ENCODE measurements at regions not wholly inside any gene's neighbourhood (a gene's known extent, or its start where the extent isn't known, plus 50 kb on each side); places are given as distances from the start of the nearest gene placed in this dataset.

DNA sequence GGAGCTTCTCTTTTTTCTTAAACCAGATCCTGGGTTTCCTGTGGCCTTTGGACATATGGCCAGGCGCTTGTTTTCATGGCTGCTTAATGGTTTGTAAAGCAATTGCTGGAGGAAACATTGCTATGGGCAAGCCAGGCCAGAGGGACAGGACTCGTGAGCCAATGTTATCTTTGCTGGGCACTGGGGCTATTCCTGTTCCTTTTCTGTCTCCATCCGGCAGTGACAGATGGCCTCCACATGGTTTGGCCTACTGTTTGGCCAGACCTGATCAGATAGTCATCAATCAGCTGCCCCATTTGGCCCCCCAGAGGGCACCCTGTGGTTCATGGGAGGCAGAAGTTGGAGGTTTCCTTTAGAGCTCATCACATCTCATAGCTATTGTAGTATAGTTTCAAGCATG, 326.1 kb upstream of the ROPN1 start:
- Histone ChIP-seq H3K27me3 (ENCODE audit: control insufficient read depth, insufficient read depth, low read length, poor library complexity, severe bottlenecking) (no peaks in the 10 kb centered on the region), H3K36me3 (ENCODE audit: control insufficient read depth, insufficient read depth, low read length) (no peaks in the 10 kb centered on the region), H3K27ac (ENCODE audit: insufficient read depth, low read depth, low read length, poor library complexity, severe bottlenecking) (no peak overlapping the region), H3K9me3 (ENCODE audit: control insufficient read depth, low read length) (no peaks in the 10 kb centered on the region), H3K4me1 (ENCODE audit: control insufficient read depth, insufficient read depth, low read length) (no peaks in the 10 kb centered on the region), H3K4me3 (ENCODE audit: insufficient read depth, low read depth, low read length) (no peak overlapping the region)
- WGBS, 2 experiments: 80 to 89% methylated on average over 3 of the region's 3 CpGs

GRCh38 chr3:124318656-124319055, 326.7 kb upstream of the ROPN1 start:
- Histone ChIP-seq H3K4me3 (ENCODE audit: insufficient read depth, low read depth, low read length) (no peak overlapping the region), H3K4me1 (ENCODE audit: control insufficient read depth, insufficient read depth, low read length) (no peaks in the 10 kb centered on the region), H3K36me3 (ENCODE audit: control insufficient read depth, insufficient read depth, low read length) (no peaks in the 10 kb centered on the region), H3K27ac (ENCODE audit: insufficient read depth, low read depth, low read length, poor library complexity, severe bottlenecking) (no peak overlapping the region), H3K27me3 (ENCODE audit: control insufficient read depth, insufficient read depth, low read length, poor library complexity, severe bottlenecking) (no peaks in the 10 kb centered on the region), H3K9me3 (ENCODE audit: control insufficient read depth, low read length) (no peaks in the 10 kb centered on the region)
- 95 to 98% methylated on average over 1 to 3 of the region's 3 CpGs for WGBS, 2 experiments

DNA sequence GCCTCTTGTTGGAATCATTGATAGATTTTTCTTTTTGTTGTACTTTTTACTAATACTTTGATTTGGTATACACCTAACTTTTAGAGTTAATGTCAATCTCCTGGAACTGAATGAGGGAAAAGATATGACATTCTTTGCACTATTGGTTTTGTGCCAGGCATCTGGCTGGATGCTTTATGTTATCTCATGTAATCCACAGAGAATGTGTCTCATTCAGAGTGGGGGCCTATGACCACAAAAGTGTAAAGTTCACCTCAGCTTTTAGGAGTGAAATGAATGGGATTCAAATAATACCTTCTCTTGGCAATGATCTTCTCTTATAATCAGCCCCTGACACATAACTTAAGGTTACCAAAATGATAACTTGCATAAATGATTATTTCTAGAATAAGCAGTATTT, 329.1 kb upstream of the ROPN1 start:
- Histone ChIP-seq H3K36me3 (ENCODE audit: control insufficient read depth, insufficient read depth, low read length) (no peaks in the 10 kb centered on the region), H3K4me1 (ENCODE audit: control insufficient read depth, insufficient read depth, low read length) (no peaks in the 10 kb centered on the region), H3K27ac (ENCODE audit: insufficient read depth, low read depth, low read length, poor library complexity, severe bottlenecking) (no peak overlapping the region), H3K4me3 (ENCODE audit: insufficient read depth, low read depth, low read length) (no peak overlapping the region), H3K27me3 (ENCODE audit: control insufficient read depth, insufficient read depth, low read length, poor library complexity, severe bottlenecking) (no peaks in the 10 kb centered on the region), H3K9me3 (ENCODE audit: control insufficient read depth, low read length) (no peaks in the 10 kb centered on the region)

GRCh38 chr3:124322309-124322880, 330.5 kb upstream of the ROPN1 start:
- Histone ChIP-seq H3K9me3 (ENCODE audit: control insufficient read depth, low read length) (no peaks in the 10 kb centered on the region), H3K36me3 (ENCODE audit: control insufficient read depth, insufficient read depth, low read length) (no peaks in the 10 kb centered on the region), H3K27me3 (ENCODE audit: control insufficient read depth, insufficient read depth, low read length, poor library complexity, severe bottlenecking) (no peaks in the 10 kb centered on the region), H3K4me3 (ENCODE audit: insufficient read depth, low read depth, low read length) (no peak overlapping the region), H3K4me1 (ENCODE audit: control insufficient read depth, insufficient read depth, low read length) (no peaks in the 10 kb centered on the region), H3K27ac (ENCODE audit: insufficient read depth, low read depth, low read length, poor library complexity, severe bottlenecking) (no peak overlapping the region)
- whole genome bisulfite sequencing, 2 experiments: 90 to 95% methylated on average over 3 of the region's 3 CpGs

DNA sequence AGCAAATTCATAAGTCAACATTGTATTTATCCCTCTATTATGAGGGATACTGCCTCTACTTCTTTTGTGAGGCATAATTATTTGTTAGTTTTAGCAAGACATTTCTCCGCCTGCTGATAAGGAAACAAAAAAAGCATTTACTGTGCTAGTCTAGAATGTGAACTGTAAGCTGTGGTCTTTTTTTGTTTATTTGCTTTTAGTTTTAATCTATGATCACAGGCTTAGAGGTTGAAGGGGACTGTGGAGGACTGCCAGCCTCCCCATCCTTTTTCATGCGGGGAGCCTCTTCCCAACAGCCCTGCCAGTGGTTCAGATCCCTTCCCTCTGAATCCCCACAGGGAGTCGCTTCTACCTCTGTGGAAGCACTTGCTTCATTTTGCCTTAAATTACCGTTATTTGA, 331.0 kb upstream of the ROPN1 start:
- WGBS, 2 experiments: 57 to 76% methylated on average over 4 of the region's 4 CpGs
- H3K4me3 ChIP-seq (ENCODE audit: insufficient read depth, low read depth, low read length): no peak overlapping the region
- H3K36me3 ChIP-seq (ENCODE audit: control insufficient read depth, insufficient read depth, low read length): no peaks in the 10 kb centered on the region
- no peak overlapping the region for H3K27ac ChIP-seq (ENCODE audit: insufficient read depth, low read depth, low read length, poor library complexity, severe bottlenecking)
- H3K4me1 ChIP-seq (ENCODE audit: control insufficient read depth, insufficient read depth, low read length): no peaks in the 10 kb centered on the region
- H3K9me3 ChIP-seq (ENCODE audit: control insufficient read depth, low read length): no peaks in the 10 kb centered on the region
- H3K27me3 ChIP-seq (ENCODE audit: control insufficient read depth, insufficient read depth, low read length, poor library complexity, severe bottlenecking): no peaks in the 10 kb centered on the region

- Histone ChIP-seq H3K4me1 (ENCODE audit: control insufficient read depth, insufficient read depth, low read length) (no peaks in the 10 kb centered on the region), H3K9me3 (ENCODE audit: control insufficient read depth, low read length) (no peaks in the 10 kb centered on the region), H3K4me3 (ENCODE audit: insufficient read depth, low read depth, low read length) (no peak overlapping the region), H3K36me3 (ENCODE audit: control insufficient read depth, insufficient read depth, low read length) (no peaks in the 10 kb centered on the region), H3K27me3 (ENCODE audit: control insufficient read depth, insufficient read depth, low read length, poor library complexity, severe bottlenecking) (no peaks in the 10 kb centered on the region), H3K27ac (ENCODE audit: insufficient read depth, low read depth, low read length, poor library complexity, severe bottlenecking) (no peak overlapping the region)
- 93 to 98% methylated on average over 2 of the region's 2 CpGs for WGBS, 2 experiments
These were observed 333.3 kb upstream of the ROPN1 start for GRCh38 chr3:124325248-124325647.

DNA sequence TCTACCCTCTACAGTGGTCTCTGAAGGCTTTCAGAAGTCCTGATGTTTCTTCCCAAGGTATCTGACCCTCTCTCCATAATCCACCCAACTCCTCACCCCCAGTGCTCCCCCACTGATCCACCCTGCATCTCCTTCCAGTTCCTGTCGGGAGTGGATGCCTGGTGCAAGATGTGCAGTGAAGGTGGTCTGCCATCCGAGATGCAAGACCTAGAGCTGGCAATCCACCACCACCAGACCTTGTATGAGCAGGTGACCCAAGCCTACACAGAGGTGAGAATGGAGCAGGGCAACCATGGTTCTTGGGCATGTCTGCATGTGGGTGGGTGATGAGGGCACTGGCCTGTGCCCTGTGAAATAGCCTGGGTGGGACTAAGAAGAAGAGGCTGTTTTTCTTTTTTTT, 337.8 kb upstream of the ROPN1 start:
- Histone ChIP-seq H3K4me3 (ENCODE audit: insufficient read depth, low read depth, low read length) (no peak overlapping the region), H3K27me3 (ENCODE audit: control insufficient read depth, insufficient read depth, low read length, poor library complexity, severe bottlenecking) (no peaks in the 10 kb centered on the region), H3K36me3 (ENCODE audit: control insufficient read depth, insufficient read depth, low read length) (no peaks in the 10 kb centered on the region), H3K9me3 (ENCODE audit: control insufficient read depth, low read length) (no peaks in the 10 kb centered on the region), H3K4me1 (ENCODE audit: control insufficient read depth, insufficient read depth, low read length) (no peaks in the 10 kb centered on the region), H3K27ac (ENCODE audit: insufficient read depth, low read depth, low read length, poor library complexity, severe bottlenecking) (no peak overlapping the region)
- 88 to 93% methylated on average over 2 of the region's 2 CpGs for WGBS, 2 experiments

GRCh38 chr3:124333931-124334640, 342.2 kb upstream of the ROPN1 start:
- WGBS, 2 experiments: 94% methylated on average over 14 of the region's 14 CpGs
- Histone ChIP-seq H3K27ac (ENCODE audit: insufficient read depth, low read depth, low read length, poor library complexity, severe bottlenecking) (no peak overlapping the region), H3K36me3 (ENCODE audit: control insufficient read depth, insufficient read depth, low read length) (no peaks in the 10 kb centered on the region), H3K9me3 (ENCODE audit: control insufficient read depth, low read length) (no peaks in the 10 kb centered on the region), H3K4me3 (ENCODE audit: insufficient read depth, low read depth, low read length) (no peak overlapping the region), H3K4me1 (ENCODE audit: control insufficient read depth, insufficient read depth, low read length) (no peaks in the 10 kb centered on the region), H3K27me3 (ENCODE audit: control insufficient read depth, insufficient read depth, low read length, poor library complexity, severe bottlenecking) (no peaks in the 10 kb centered on the region)

DNA sequence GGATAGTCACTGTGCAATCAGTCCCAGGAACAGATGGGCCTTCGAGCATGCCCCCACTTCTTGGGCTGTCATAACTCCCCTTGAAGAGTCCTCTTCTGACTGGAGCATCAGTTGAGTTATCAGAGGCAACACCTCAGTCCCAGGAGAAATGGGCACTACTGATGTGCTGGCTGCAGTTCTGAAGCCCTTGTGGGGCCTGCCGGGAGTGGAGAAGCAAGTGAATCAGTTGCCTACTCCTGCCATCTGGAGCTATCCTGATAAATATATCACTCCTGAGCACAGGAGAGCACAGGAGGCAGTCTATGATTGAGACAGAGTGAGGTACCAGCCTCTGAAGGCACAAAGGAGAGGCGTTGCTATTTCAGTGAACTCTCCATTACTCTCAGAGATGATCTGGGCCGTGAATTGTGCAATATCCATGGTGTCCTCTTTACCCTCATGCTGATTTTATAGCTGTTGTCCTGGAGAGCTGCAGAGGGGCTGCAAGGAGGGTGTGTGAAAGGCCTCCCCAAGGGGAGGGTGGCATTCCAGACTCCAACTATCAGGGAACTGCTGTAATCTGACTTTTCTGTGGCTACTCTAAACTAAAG, 344.2 kb upstream of the ROPN1 start:
- Histone ChIP-seq H3K27me3 (ENCODE audit: control insufficient read depth, insufficient read depth, low read length, poor library complexity, severe bottlenecking) (no peaks in the 10 kb centered on the region), H3K4me3 (ENCODE audit: insufficient read depth, low read depth, low read length) (no peak overlapping the region), H3K27ac (ENCODE audit: insufficient read depth, low read depth, low read length, poor library complexity, severe bottlenecking) (no peak overlapping the region), H3K9me3 (ENCODE audit: control insufficient read depth, low read length) (no peaks in the 10 kb centered on the region), H3K36me3 (ENCODE audit: control insufficient read depth, insufficient read depth, low read length) (no peaks in the 10 kb centered on the region), H3K4me1 (ENCODE audit: control insufficient read depth, insufficient read depth, low read length) (no peaks in the 10 kb centered on the region)
- 87 to 93% methylated on average over 4 of the region's 4 CpGs for WGBS, 2 experiments

DNA sequence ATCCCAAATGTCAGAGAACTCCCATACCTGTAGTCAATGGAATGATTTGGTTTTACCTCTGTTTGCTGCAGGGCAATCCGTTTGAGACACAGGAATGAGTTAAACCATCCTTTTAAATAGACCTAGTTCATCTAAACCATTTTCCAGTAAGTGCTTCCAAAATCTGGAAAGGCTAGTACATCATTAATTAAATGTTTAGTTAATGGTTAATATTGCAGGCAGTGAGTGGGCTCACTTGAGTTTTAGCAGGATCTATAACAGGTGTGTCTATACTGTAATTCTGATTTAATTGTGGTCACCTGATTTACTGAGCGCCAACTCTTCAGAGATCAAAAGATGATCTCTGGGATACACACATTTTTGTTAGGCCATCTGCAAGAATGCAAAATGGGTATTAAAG, 353.9 kb upstream of the ROPN1 start:
- WGBS, 2 experiments: 97% methylated on average over 2 of the region's 2 CpGs
- H3K27me3 ChIP-seq (ENCODE audit: control insufficient read depth, insufficient read depth, low read length, poor library complexity, severe bottlenecking): no peaks in the 10 kb centered on the region
- no peak overlapping the region for H3K27ac ChIP-seq (ENCODE audit: insufficient read depth, low read depth, low read length, poor library complexity, severe bottlenecking)
- H3K4me1 ChIP-seq (ENCODE audit: control insufficient read depth, insufficient read depth, low read length): no peaks in the 10 kb centered on the region
- no peaks in the 10 kb centered on the region for H3K36me3 ChIP-seq (ENCODE audit: control insufficient read depth, insufficient read depth, low read length)
- no peak overlapping the region for H3K4me3 ChIP-seq (ENCODE audit: insufficient read depth, low read depth, low read length)
- no peaks in the 10 kb centered on the region for H3K9me3 ChIP-seq (ENCODE audit: control insufficient read depth, low read length)
